ENCODE measurements at regions not wholly inside any gene's neighbourhood (a gene's known extent, or its start where the extent isn't known, plus 50 kb on each side); places are given as distances from the start of the nearest gene placed in this dataset.

- Histone ChIP-seq H3K9ac (no peak overlapping the region), H3K4me3 (no peak overlapping the region), H3K4me1 (ENCODE audit: insufficient read depth) (no peaks in the 10 kb centered on the region), H2AFZ (no peak overlapping the region), H3K27ac (no peak overlapping the region), H4K20me1 (ENCODE audit: insufficient read depth) (no peaks in the 10 kb centered on the region), H3K36me3 (ENCODE audit: low read depth) (no peaks in the 10 kb centered on the region), H3K27me3 (replicated peaks; ENCODE audit: insufficient read depth) (no peaks in the 10 kb centered on the region), H3K4me2 (ENCODE audit: unreplicated experiment) (no peak overlapping the region), H3K9me3 (ENCODE audit: low read depth) (no peaks in the 10 kb centered on the region), H3F3A (ENCODE audit: insufficient read depth) (no peaks in the 10 kb centered on the region), H3K9me2 (ENCODE audit: insufficient read depth) (no peaks in the 10 kb centered on the region), H3K79me2 (ENCODE audit: insufficient read depth) (no peaks in the 10 kb centered on the region)
- in situ Hi-C loops (cut with MboI): no loop called here
- TF ChIP-seq EZH2phosphoT487 (IDR thresholded peaks at IDR 0.05; ENCODE audit: insufficient read depth, low read depth) (no peak), EZH2 (IDR thresholded peaks at IDR 0.05; ENCODE audit: insufficient read depth, poor library complexity, severe bottlenecking) (no peak)
- no peak for DNase-seq
- WGBS, 2 experiments (ENCODE audit: low coverage in 1 of 2, low lambda C conversion rate in 2 of 2, missing lambda C conversion rate in 2 of 2): 88 to 93% methylated on average over 8 of the region's 8 CpGs
Observed at GRCh38 chr6:3540253-3540820, 83.5 kb upstream of the SLC22A23 start.

DNA sequence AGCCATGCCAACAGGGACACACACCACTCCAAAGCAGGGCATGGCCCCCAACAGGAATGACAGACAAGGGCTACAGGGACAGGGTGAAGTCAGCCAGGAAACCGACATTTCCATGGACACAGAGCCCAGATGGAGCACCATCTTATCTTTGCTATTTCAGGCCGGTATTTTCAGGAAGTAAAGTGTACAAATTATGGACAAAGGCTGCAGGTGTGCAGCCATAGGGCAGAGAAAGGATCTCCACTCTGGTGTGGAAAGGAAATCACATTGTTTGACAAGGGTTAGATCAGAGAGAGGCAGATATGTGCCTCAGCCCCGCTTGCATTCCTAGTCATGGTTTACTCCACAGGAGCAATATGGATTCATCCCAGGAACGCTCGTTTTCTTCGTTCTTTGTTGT lies 81.7 kb upstream of the SLC22A23 start:
- Histone ChIP-seq H3K4me3 (no peak overlapping the region), H3K9ac (no peak overlapping the region), H3F3A (ENCODE audit: insufficient read depth) (peaks cover 6% of the 10 kb centered on the region), H3K79me2 (ENCODE audit: insufficient read depth) (no peaks in the 10 kb centered on the region), H3K4me1 (ENCODE audit: insufficient read depth) (peaks cover 12% of the 10 kb centered on the region), H3K4me2 (ENCODE audit: unreplicated experiment) (no peak overlapping the region), H4K20me1 (ENCODE audit: insufficient read depth) (no peaks in the 10 kb centered on the region), H3K9me2 (ENCODE audit: insufficient read depth) (no peaks in the 10 kb centered on the region), H3K27ac (no peak overlapping the region), H3K9me3 (ENCODE audit: low read depth) (no peaks in the 10 kb centered on the region), H3K27me3 (replicated peaks; ENCODE audit: insufficient read depth) (no peaks in the 10 kb centered on the region), H3K36me3 (ENCODE audit: low read depth) (no peaks in the 10 kb centered on the region), H2AFZ (no peak overlapping the region)
- 91 to 95% methylated on average over 6 of the region's 6 CpGs for WGBS, 2 experiments (ENCODE audit: low coverage in 1 of 2, low lambda C conversion rate in 2 of 2, missing lambda C conversion rate in 2 of 2)
- DNase-seq: no peak
- in situ Hi-C loops (cut with MboI): no loop called here
- TF ChIP-seq EZH2 (IDR thresholded peaks at IDR 0.05; ENCODE audit: insufficient read depth, poor library complexity, severe bottlenecking) (no peak), EZH2phosphoT487 (IDR thresholded peaks at IDR 0.05; ENCODE audit: insufficient read depth, low read depth) (no peak)

DNA sequence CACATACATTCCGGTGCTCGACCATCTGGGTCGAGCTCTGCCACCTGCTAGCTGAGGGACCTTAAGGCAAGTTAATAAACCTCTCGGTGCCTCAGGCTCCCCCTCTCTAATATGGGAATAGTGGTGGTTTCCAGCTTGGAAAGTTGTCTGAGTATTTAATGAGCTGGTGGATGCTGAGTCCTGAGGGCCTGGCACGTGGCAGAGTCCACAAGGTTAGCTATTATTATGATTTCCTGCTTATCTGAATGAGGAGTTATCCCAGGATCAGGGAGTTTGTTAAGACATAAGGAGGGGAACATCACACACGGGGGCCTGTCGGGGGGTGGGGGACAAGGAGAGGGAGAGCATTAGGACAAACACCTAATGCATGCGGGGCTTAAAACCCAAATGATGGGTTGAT lies 80.1 kb upstream of the SLC22A23 start:
- Histone ChIP-seq H3K27ac (no peak overlapping the region), H2AFZ (no peak overlapping the region), H3K4me3 (no peak overlapping the region), H3F3A (ENCODE audit: insufficient read depth) (peaks cover 6% of the 10 kb centered on the region), H3K4me1 (ENCODE audit: insufficient read depth) (peaks cover 12% of the 10 kb centered on the region), H3K36me3 (ENCODE audit: low read depth) (no peaks in the 10 kb centered on the region), H3K4me2 (ENCODE audit: unreplicated experiment) (no peak overlapping the region), H3K27me3 (replicated peaks; ENCODE audit: insufficient read depth) (no peaks in the 10 kb centered on the region), H3K9me3 (ENCODE audit: low read depth) (no peaks in the 10 kb centered on the region), H3K79me2 (ENCODE audit: insufficient read depth) (no peaks in the 10 kb centered on the region), H3K9ac (no peak overlapping the region), H3K9me2 (ENCODE audit: insufficient read depth) (no peaks in the 10 kb centered on the region), H4K20me1 (ENCODE audit: insufficient read depth) (no peaks in the 10 kb centered on the region)
- TF ChIP-seq EZH2 (IDR thresholded peaks at IDR 0.05; ENCODE audit: insufficient read depth, poor library complexity, severe bottlenecking) (no peak), EZH2phosphoT487 (IDR thresholded peaks at IDR 0.05; ENCODE audit: insufficient read depth, low read depth) (no peak)
- in situ Hi-C loops (cut with MboI): no loop called here
- 88 to 93% methylated on average over 6 to 8 of the region's 8 CpGs for WGBS, 2 experiments (ENCODE audit: low coverage in 1 of 2, low lambda C conversion rate in 2 of 2, missing lambda C conversion rate in 2 of 2)
- DNase-seq: no peak

DNA sequence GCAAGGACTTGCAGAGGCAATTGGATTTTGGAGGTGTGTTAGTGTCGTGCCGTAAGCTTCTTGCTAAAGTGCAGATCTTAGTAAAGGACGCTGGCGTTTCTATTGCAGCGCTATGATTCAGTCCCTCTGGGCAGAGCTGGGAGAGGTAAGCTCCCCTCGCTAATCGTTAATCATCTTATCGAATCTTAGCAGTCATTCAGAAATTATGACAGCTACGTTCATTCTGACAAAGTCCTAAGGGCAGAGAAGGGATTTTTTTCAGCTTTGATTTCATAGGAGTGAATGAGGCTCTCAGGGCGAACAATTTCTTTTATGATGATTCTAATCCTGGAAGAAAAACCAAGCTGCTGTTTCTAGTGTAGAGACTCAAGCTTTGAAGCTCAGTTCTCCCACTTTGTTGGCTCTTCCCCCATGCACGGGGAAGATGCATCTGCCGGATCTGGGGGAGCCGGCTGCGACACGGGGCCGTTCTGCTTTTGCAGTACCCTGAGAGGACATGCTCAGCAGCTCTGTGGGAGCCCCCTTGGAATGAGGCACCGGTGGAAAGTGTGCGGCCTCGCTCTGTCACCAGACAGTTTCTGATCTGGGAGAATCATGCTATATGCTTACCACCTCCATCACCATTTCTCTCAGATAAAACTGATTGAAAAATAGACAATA lies 79.1 kb upstream of the SLC22A23 start:
- DNase-seq: no peak
- 90 to 92% methylated on average over 19 of the region's 19 CpGs for WGBS, 2 experiments (ENCODE audit: low coverage in 1 of 2, low lambda C conversion rate in 2 of 2, missing lambda C conversion rate in 2 of 2)
- TF ChIP-seq EZH2phosphoT487 (IDR thresholded peaks at IDR 0.05; ENCODE audit: insufficient read depth, low read depth): no peak
- Histone ChIP-seq H3F3A (ENCODE audit: insufficient read depth) (peaks cover 6% of the 10 kb centered on the region), H3K36me3 (ENCODE audit: low read depth) (no peaks in the 10 kb centered on the region), H3K27me3 (replicated peaks; ENCODE audit: insufficient read depth) (no peaks in the 10 kb centered on the region), H3K4me3 (no peak overlapping the region), H3K4me2 (ENCODE audit: unreplicated experiment) (no peak overlapping the region), H3K79me2 (ENCODE audit: insufficient read depth) (no peaks in the 10 kb centered on the region), H3K4me1 (ENCODE audit: insufficient read depth) (peaks cover 12% of the 10 kb centered on the region), H3K9me3 (ENCODE audit: low read depth) (no peaks in the 10 kb centered on the region), H4K20me1 (ENCODE audit: insufficient read depth) (no peaks in the 10 kb centered on the region), H3K9me2 (ENCODE audit: insufficient read depth) (no peaks in the 10 kb centered on the region), H2AFZ (no peak overlapping the region), H3K27ac (no peak overlapping the region), H3K9ac (no peak overlapping the region)
- in situ Hi-C loops (cut with MboI): no loop called here

All from GM23248 (cell line).